H1 (cell line): ENCODE measurements at regions not wholly inside any gene's neighbourhood (a gene's known extent, or its start where the extent isn't known, plus 50 kb on each side); places are given as distances from the start of the nearest gene placed in this dataset.

Source experiments
- CTCF ChIA-PET: fragments of 300-600 bp; sonication (Branson Sonifier 250); formaldehyde crosslinking; loops from one replicate; lab custom pipeline; 2021; ENCODE audit not compliant: partially characterized antibody; lab: Charles Lee
- POLR2A ChIA-PET: fragments of 300-600 bp; sonication (Branson Sonifier 250); formaldehyde crosslinking; loops from one replicate; lab custom pipeline; 2021; ENCODE audit warnings: inconsistent platforms; ENCODE audit not compliant: partially characterized antibody; lab: Charles Lee
- DNase-seq, 2 experiments: peaks; one replicate each; pipeline versions ENCODE4 v3.0.0 to v3.0.0-alpha.2; 2010 to 2022; ENCODE audit warnings: low spot score in 2 of 2, low read depth in 1 of 2, mixed read lengths in 1 of 2
- FAIRE-seq: peaks from 2 replicates; lab custom pipeline; 2011; peaks lifted over from hg19 to GRCh38; lab: Jason Lieb, UNC
- H2AFZ ChIP-seq: 2 replicates; pipeline ENCODE4 v1.8.1; 2012; ENCODE audit warnings: low read length, inconsistent platforms
- H2AK5ac ChIP-seq: 2 replicates; pipeline ENCODE4 v1.6.1; 2013; ENCODE audit warnings: low read depth, low read length
- H2BK120ac ChIP-seq: replicated peaks from 2 replicates; pipeline ENCODE3; 2013; ENCODE audit warnings: low read depth, low read length, inconsistent platforms
- H2BK12ac ChIP-seq: 2 replicates; pipeline ENCODE4 v1.6.1; 2013; ENCODE audit warnings: low read depth, low read length
- H2BK15ac ChIP-seq: 2 replicates; pipeline ENCODE4 v1.6.1; 2013; ENCODE audit warnings: low read length
- H2BK20ac ChIP-seq: 2 replicates; pipeline ENCODE4 v1.6.1; 2013; ENCODE audit warnings: low read length
- H2BK5ac ChIP-seq: 2 replicates; pipeline ENCODE4 v1.6.1; 2013; ENCODE audit warnings: low read depth, low read length
- H3K14ac ChIP-seq: 2 replicates; pipeline ENCODE4 v1.6.1; 2013; ENCODE audit warnings: inconsistent platforms; ENCODE audit not compliant: insufficient read length
- H3K18ac ChIP-seq: 2 replicates; pipeline ENCODE4 v1.6.1; 2013; ENCODE audit warnings: low read length; ENCODE audit errors: extremely low read depth
- H3K23ac ChIP-seq: 2 replicates; pipeline ENCODE4 v1.6.1; 2013; ENCODE audit warnings: inconsistent platforms; ENCODE audit not compliant: insufficient read length
- H3K23me2 ChIP-seq: 2 replicates; pipeline ENCODE4 v1.6.1; 2013; ENCODE audit warnings: low read depth, low read length
- H3K27ac ChIP-seq: 2 replicates; pipeline ENCODE4 v1.6.1; 2011; ENCODE audit warnings: low read depth, low read length, inconsistent platforms
- H3K27me3 ChIP-seq, 4 experiments: replicated peaks in 1 of 4; 1 replicate in 1 of 4; 2 replicates in 3 of 4; pipeline versions ENCODE4 v1.6.1 to v1.8.1; 2011 to 2013; ENCODE audit warnings: low read length in 3 of 4, mild to moderate bottlenecking in 3 of 4, inconsistent platforms in 2 of 4, mixed read lengths in 2 of 4, moderate library complexity in 1 of 4; ENCODE audit not compliant: control insufficient read depth in 3 of 4, insufficient read depth in 3 of 4; ENCODE audit errors: extremely low read depth in 1 of 4
- H3K36me3 ChIP-seq, 4 experiments: 2 replicates each; pipeline versions ENCODE4 v1.6.1 to v1.8.1; 2011 to 2013; ENCODE audit warnings: mild to moderate bottlenecking in 4 of 4, low read length in 3 of 4, moderate library complexity in 2 of 4, control low read depth in 1 of 4, inconsistent platforms in 1 of 4; ENCODE audit not compliant: insufficient read depth in 4 of 4, control insufficient read depth in 2 of 4
- H3K4ac ChIP-seq: replicated peaks from 2 replicates; pipeline ENCODE3; 2013; ENCODE audit warnings: low read length, low read depth, mixed read lengths, inconsistent platforms; ENCODE audit not compliant: insufficient read length
- H3K4me1 ChIP-seq, 4 experiments: replicated peaks in 1 of 4; 1 replicate in 1 of 4; 2 replicates in 3 of 4; pipeline versions ENCODE4 v1.6.1 to v1.8.1; 2011 to 2013; ENCODE audit warnings: low read length in 3 of 4, inconsistent platforms in 2 of 4, mixed read lengths in 1 of 4; ENCODE audit not compliant: insufficient read depth in 4 of 4, control insufficient read depth in 3 of 4
- H3K4me2 ChIP-seq, 2 experiments: 2 replicates each; pipeline versions ENCODE4 v1.6.1 to v1.8.1; 2011 to 2013; ENCODE audit warnings: low read depth in 2 of 2, low read length in 2 of 2, control low read depth in 1 of 2, inconsistent platforms in 1 of 2, mild to moderate bottlenecking in 1 of 2; ENCODE audit not compliant: insufficient read depth in 1 of 2
- H3K4me3 ChIP-seq, 4 experiments: fragments of 200-600, 300-600 bp in 1 of 4; sonication (generic), shearing (Covaris generic), sonication (Bioruptor Twin) in 1 of 4; 2 replicates each; pipeline versions ENCODE4 v1.5.1 to v1.8.1; 2011 to 2016; ENCODE audit warnings: low read length in 4 of 4, low read depth in 3 of 4, control low read depth in 2 of 4, inconsistent platforms in 2 of 4, mild to moderate bottlenecking in 2 of 4, mixed read lengths in 1 of 4, moderate library complexity in 1 of 4; ENCODE audit not compliant: insufficient read depth in 2 of 4; ENCODE audit errors: extremely low read depth in 1 of 4
- H3K56ac ChIP-seq: replicated peaks from 2 replicates; pipeline ENCODE3; 2013; ENCODE audit warnings: low read depth, mild to moderate bottlenecking, mixed read lengths, low read length, inconsistent platforms; ENCODE audit not compliant: insufficient read length
- H3K79me1 ChIP-seq: 2 replicates; pipeline ENCODE4 v1.6.1; 2013; ENCODE audit warnings: low read depth, low read length, control low read depth
- H3K79me2 ChIP-seq, 2 experiments: 2 replicates each; pipeline versions ENCODE4 v1.6.1 to v1.8.1; 2012 to 2013; ENCODE audit warnings: low read length in 2 of 2, mild to moderate bottlenecking in 2 of 2, inconsistent platforms in 1 of 2; ENCODE audit not compliant: insufficient read depth in 2 of 2, control insufficient read depth in 1 of 2
- H3K9ac ChIP-seq, 4 experiments: replicated peaks in 1 of 4; 1 replicate in 1 of 4; 2 replicates in 3 of 4; pipeline versions ENCODE4 v1.6.1 to v1.8.1; 2011 to 2013; ENCODE audit warnings: low read depth in 3 of 4, low read length in 3 of 4, control low read depth in 2 of 4, mild to moderate bottlenecking in 2 of 4, moderate library complexity in 2 of 4, inconsistent platforms in 1 of 4; ENCODE audit errors: extremely low read depth in 1 of 4
- H3K9me3 ChIP-seq, 2 experiments: 2 replicates each; pipeline versions ENCODE4 v1.6.1 to v1.8.1; 2012 to 2013; ENCODE audit warnings: mild to moderate bottlenecking in 2 of 2, moderate library complexity in 2 of 2, control low read depth in 1 of 2, inconsistent platforms in 1 of 2, low read depth in 1 of 2, low read length in 1 of 2, mixed read lengths in 1 of 2; ENCODE audit not compliant: insufficient read depth in 2 of 2
- H4K20me1 ChIP-seq, 2 experiments: replicated peaks in 1 of 2; 2 replicates each; pipeline versions ENCODE3 to v1.8.1; 2011 to 2013; ENCODE audit warnings: inconsistent platforms in 2 of 2, low read length in 2 of 2, mild to moderate bottlenecking in 1 of 2; ENCODE audit not compliant: insufficient read depth in 2 of 2, control insufficient read depth in 1 of 2
- H4K5ac ChIP-seq: 2 replicates; pipeline ENCODE4 v1.6.1; 2013; ENCODE audit warnings: low read length, low read depth, mixed read lengths, inconsistent platforms; ENCODE audit not compliant: insufficient read length
- H4K8ac ChIP-seq: 2 replicates; pipeline ENCODE4 v1.8.0; 2013; ENCODE audit warnings: mild to moderate bottlenecking, moderate library complexity, low read length, inconsistent platforms; ENCODE audit not compliant: insufficient read depth; ENCODE audit errors: extremely low read depth
- H4K91ac ChIP-seq: replicated peaks from 2 replicates; pipeline ENCODE3; 2013; ENCODE audit warnings: low read length, mixed read lengths, inconsistent platforms; ENCODE audit not compliant: insufficient read length
- GABPA ChIP-seq: IDR thresholded peaks from 2 replicates; pipeline ENCODE4 v1.6.1; 2011; ENCODE audit warnings: mild to moderate bottlenecking, low read length, moderate library complexity, borderline replicate concordance; ENCODE audit not compliant: insufficient read depth
- WGBS, 2 experiments: shearing (Covaris generic) in 1 of 2; methylation state at CpG; one replicate each; pipeline versions ENCODE4 v1.1.6 to v1.1.7; 2013 to 2015; ENCODE audit warnings: low lambda C conversion rate in 2 of 2, mixed read lengths in 2 of 2, inconsistent platforms in 1 of 2, low coverage in 1 of 2, missing lambda C conversion rate in 1 of 2; ENCODE audit not compliant: insufficient replicate concordance in 2 of 2, insufficient coverage in 1 of 2, insufficient read length in 1 of 2; ENCODE audit errors: extremely low coverage in 1 of 2, missing lambda C conversion rate in 1 of 2; 5-methylcytosine and 5-hydroxymethylcytosine counted together

- Histone ChIP-seq H3K9me3 (no peaks in the 10 kb centered on the region), H2AK5ac (no peak overlapping the region), H3K23me2 (no peaks in the 10 kb centered on the region), H4K5ac (no peak overlapping the region), H2BK5ac (no peak overlapping the region), H4K8ac (no peak overlapping the region), H3K4me1 (no peaks in the 10 kb centered on the region), H4K91ac (no peak overlapping the region), H3K79me2 (no peaks in the 10 kb centered on the region), H3K4ac (no peak overlapping the region), H2BK120ac (no peak overlapping the region), H2BK15ac (no peak overlapping the region), H3K27ac (no peak overlapping the region), H2BK20ac (no peak overlapping the region), H4K20me1 (no peaks in the 10 kb centered on the region), H3K79me1 (no peaks in the 10 kb centered on the region), H3K14ac (no peak overlapping the region), H2AFZ (no peak overlapping the region), H3K36me3 (no peaks in the 10 kb centered on the region), H2BK12ac (no peak overlapping the region), H3K4me3 (no peak overlapping the region), H3K27me3 (no peaks in the 10 kb centered on the region), H3K23ac (no peak overlapping the region), H3K9ac (no peak overlapping the region), H3K56ac (no peak overlapping the region), H3K18ac (no peak overlapping the region), H3K4me2 (no peak overlapping the region)
- no peak for FAIRE-seq
- DNase-seq = no peak
- ChIA-PET POLR2A (no interaction called here), CTCF (no interaction called here)
- WGBS, 2 experiments = 80% methylated on average over 1 of the region's 1 CpG; no CpG with 5 or more reads in 1 of the 2 experiments
- no peak for TF ChIP-seq GABPA
These were observed 96.4 kb upstream of the ST6GAL2 start for GRCh38 chr2:106982350-106982749.
